Nephron (organoid): ENCODE measurements at regions not wholly inside any gene's neighbourhood (a gene's known extent, or its start where the extent isn't known, plus 50 kb on each side); places are given as distances from the start of the nearest gene placed in this dataset.
"Not testable (repeated sequence)": the region's sequence is repeated elsewhere in the genome, so short reads cannot be mapped to it uniquely, and the experiment has no call there.

Experiments
- H3K27ac Mint-ChIP-seq, 3 experiments: 2 replicates each; pipeline ENCODE4 v1.8.0; 2020; ENCODE audit warnings: mixed read lengths in 3 of 3, mild to moderate bottlenecking in 2 of 3, moderate library complexity in 1 of 3
- H3K27me3 Mint-ChIP-seq: 2 replicates; pipeline ENCODE4 v1.8.0; 2021; ENCODE audit warnings: low read depth, mild to moderate bottlenecking, moderate library complexity, mixed read lengths
- H3K36me3 Mint-ChIP-seq: 2 replicates; pipeline ENCODE4 v1.8.0; 2020; ENCODE audit warnings: low read depth, mixed read lengths
- H3K4me1 Mint-ChIP-seq: 2 replicates; pipeline ENCODE4 v1.8.0; 2020; ENCODE audit warnings: mixed read lengths
- H3K4me3 Mint-ChIP-seq, 3 experiments: 2 replicates each; pipeline ENCODE4 v1.8.0; 2020; ENCODE audit warnings: mild to moderate bottlenecking in 3 of 3, mixed read lengths in 3 of 3, moderate library complexity in 2 of 3
- H3K9me3 Mint-ChIP-seq: 2 replicates; pipeline ENCODE4 v1.8.0; 2020; ENCODE audit warnings: mixed read lengths
- CTCF ChIP-seq, 3 experiments: fragments of 200-600 bp; sonication (generic); IDR thresholded peaks; one replicate each; pipeline ENCODE4 v1.5.0; 2021; ENCODE audit warnings: antibody characterized with exemption in 3 of 3; ENCODE audit not compliant: unreplicated experiment in 3 of 3

GRCh38 chr5:125457617-125458016 is 711.2 kb upstream of the ZNF608 start:
- no peak for TF ChIP-seq CTCF (IDR thresholded peaks at IDR 0.05; ENCODE audit: unreplicated experiment in 3 of 3)

GRCh38 chr5:125458949-125459348 is 712.5 kb upstream of the ZNF608 start:
- H3K9me3 Mint-ChIP-seq: peaks cover 20% of the 10 kb centered on the region
- H3K4me3 Mint-ChIP-seq, H3K27me3 Mint-ChIP-seq, H3K4me1 Mint-ChIP-seq, H3K27ac Mint-ChIP-seq: not testable (repeated sequence)
- peaks cover 16% of the 10 kb centered on the region for H3K36me3 Mint-ChIP-seq

More at GRCh38 chr5:125457617-125458016, 711.2 kb upstream of the ZNF608 start:
- Mint-ChIP-seq H3K4me3 (no peak overlapping the region), H3K36me3 (peaks cover 16% of the 10 kb centered on the region), H3K9me3 (peaks cover 20% of the 10 kb centered on the region), H3K4me1 (no peaks in the 10 kb centered on the region), H3K27ac (no peak overlapping the region), H3K27me3 (no peaks in the 10 kb centered on the region)

- Mint-ChIP-seq H3K27me3 (no peaks in the 10 kb centered on the region), H3K4me1 (peaks cover 8% of the 10 kb centered on the region), H3K27ac (peak overlapping the region in 1 of 3 experiments; percentile 56), H3K9me3 (peaks cover 17% of the 10 kb centered on the region), H3K4me3 (no peak overlapping the region), H3K36me3 (peaks cover 16% of the 10 kb centered on the region)
- no peak for TF ChIP-seq CTCF (IDR thresholded peaks at IDR 0.05; ENCODE audit: unreplicated experiment in 3 of 3)
These were observed 715.2 kb upstream of the ZNF608 start for GRCh38 chr5:125461641-125462072.

- Mint-ChIP-seq H3K9me3 (peaks cover 10% of the 10 kb centered on the region), H3K4me3 (no peak overlapping the region), H3K4me1 (peaks cover 8% of the 10 kb centered on the region), H3K27me3 (no peaks in the 10 kb centered on the region), H3K36me3 (peaks cover 10% of the 10 kb centered on the region), H3K27ac (no peak overlapping the region)
- no peak for TF ChIP-seq CTCF (IDR thresholded peaks at IDR 0.05; ENCODE audit: unreplicated experiment in 3 of 3)
These were observed 717.1 kb upstream of the ZNF608 start for GRCh38 chr5:125463466-125464092.

GRCh38 chr5:125464847-125465432 is 718.5 kb upstream of the ZNF608 start:
- no peak overlapping the region for H3K27ac Mint-ChIP-seq
- H3K36me3 Mint-ChIP-seq: no peaks in the 10 kb centered on the region
- H3K9me3 Mint-ChIP-seq: no peaks in the 10 kb centered on the region
- TF ChIP-seq CTCF (IDR thresholded peaks at IDR 0.05; ENCODE audit: unreplicated experiment in 3 of 3): no peak
- no peak overlapping the region for H3K4me3 Mint-ChIP-seq
- H3K27me3 Mint-ChIP-seq: no peaks in the 10 kb centered on the region
- peaks cover 17% of the 10 kb centered on the region for H3K4me1 Mint-ChIP-seq

- H3K9me3 Mint-ChIP-seq: no peaks in the 10 kb centered on the region
- TF ChIP-seq CTCF (IDR thresholded peaks at IDR 0.05; ENCODE audit: unreplicated experiment in 3 of 3): no peak
- no peak overlapping the region for H3K27ac Mint-ChIP-seq
- no peak overlapping the region for H3K4me3 Mint-ChIP-seq
- H3K4me1 Mint-ChIP-seq: peaks cover 25% of the 10 kb centered on the region
- no peaks in the 10 kb centered on the region for H3K27me3 Mint-ChIP-seq
- no peaks in the 10 kb centered on the region for H3K36me3 Mint-ChIP-seq
These were observed 719.3 kb upstream of the ZNF608 start for GRCh38 chr5:125465703-125466102.
